ENCODE measurements at regions not wholly inside any gene's neighbourhood (a gene's known extent, or its start where the extent isn't known, plus 50 kb on each side); places are given as distances from the start of the nearest gene placed in this dataset.
"Not testable (repeated sequence)": the region's sequence is repeated elsewhere in the genome, so short reads cannot be mapped to it uniquely, and the experiment has no call there.

DNA sequence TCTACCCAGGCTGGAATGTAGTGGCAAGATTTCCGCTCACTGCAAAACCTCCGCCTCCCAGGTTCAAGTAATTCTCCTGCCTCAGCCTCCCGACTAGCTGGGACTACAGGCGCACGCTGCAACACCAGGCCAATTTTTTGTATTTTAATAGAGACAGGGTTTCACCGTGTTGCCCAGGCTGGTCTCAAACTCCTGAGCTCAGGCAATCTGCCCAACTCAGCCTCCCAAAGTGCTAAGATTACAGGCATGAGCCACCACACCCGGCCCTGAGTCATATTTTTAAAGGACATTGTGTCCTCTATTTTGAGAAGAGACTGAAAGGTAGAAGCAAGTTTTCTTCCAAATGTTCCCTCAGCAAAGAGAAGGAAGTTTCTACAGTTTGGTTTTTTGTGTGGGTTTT, 227.1 kb downstream of the KCTD12 start:
- H4K20me1 ChIP-seq (replicated peaks; ENCODE audit: control insufficient read depth, extremely low read depth, insufficient read depth, low read length); DNase-seq (ENCODE audit: low read depth, low spot score); intact Hi-C loops (cut with micrococcal nuclease); H3K4me2 ChIP-seq (ENCODE audit: insufficient read depth, low read length); H3K9ac ChIP-seq (replicated peaks; ENCODE audit: extremely low read depth, insufficient read depth, low read length); H3K9me3 ChIP-seq (replicated peaks; ENCODE audit: control insufficient read depth, insufficient read depth, low read length); BruUV-seq (replicated peaks); H3K79me2 ChIP-seq (ENCODE audit: control insufficient read depth, insufficient read depth, low read length); H3K4me1 ChIP-seq (ENCODE audit: control insufficient read depth, extremely low read depth, insufficient read depth, low read length); H3K36me3 ChIP-seq (ENCODE audit: control insufficient read depth in 2 of 2, extremely low read depth in 1 of 2, insufficient read depth in 2 of 2, low read length in 2 of 2); H2AFZ ChIP-seq (ENCODE audit: low read depth, low read length); H3K9me1 ChIP-seq (replicated peaks; ENCODE audit: control insufficient read depth, extremely low read depth, insufficient read depth, low read length); H3K4me3 ChIP-seq (replicated peaks in 1 of 3; ENCODE audit: insufficient read depth in 1 of 3, low read depth in 1 of 3, low read length in 3 of 3); H3K27me3 ChIP-seq (ENCODE audit: control insufficient read depth in 2 of 2, insufficient read depth in 2 of 2, low read length in 2 of 2); dilution Hi-C loops (cut with MboI; ENCODE audit: extremely low pct_ligation_motif_present, low sequenced_read_pairs); CTCF ChIA-PET; H3K27ac ChIP-seq (ENCODE audit: insufficient read depth, low read depth, low read length); POLR2A ChIA-PET; FAIRE-seq: not testable (repeated sequence)

DNA sequence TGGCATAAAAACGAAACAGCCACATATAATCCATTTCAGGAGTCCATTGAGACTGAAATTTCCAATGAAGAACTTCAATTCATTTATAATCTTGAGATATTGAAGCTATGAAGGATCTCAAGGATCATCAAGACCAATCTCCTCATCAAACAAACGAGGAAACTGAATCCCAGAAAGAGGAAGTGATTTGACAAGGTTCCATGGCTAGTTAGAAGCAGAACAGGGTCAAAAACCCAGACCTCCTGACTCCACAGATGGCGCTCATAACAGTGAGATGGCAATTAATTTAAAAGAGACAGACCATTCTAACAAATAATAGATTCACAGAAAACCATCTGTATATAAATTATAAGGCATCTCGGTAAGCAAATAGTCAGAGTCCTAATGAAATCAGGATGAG, 229.7 kb downstream of the KCTD12 start:
- H2AFZ ChIP-seq (ENCODE audit: low read depth, low read length): no peak overlapping the region
- ChIA-PET CTCF (interaction anchor here (1.0 to 1.4 kb wide), 2 partner anchors 12 to 229 kb away, joined by 3 to 4 read pairs; no protein-coding TSS in a partner anchor), POLR2A (no interaction called here)
- H3K27me3 ChIP-seq (ENCODE audit: control insufficient read depth in 2 of 2, insufficient read depth in 2 of 2, low read length in 2 of 2): no peaks in the 10 kb centered on the region
- TF ChIP-seq FOS (IDR thresholded peaks at IDR 0.05; ENCODE audit: borderline replicate concordance, insufficient read depth, low read length) (no peak), GATA2 (IDR thresholded peaks at IDR 0.05; ENCODE audit: insufficient read depth, insufficient read length, low read depth, low read length) (no peak), POLR2A (IDR thresholded peaks at IDR 0.05; ENCODE audit: low read depth, low read length) (no peak), EZH2 (IDR thresholded peaks at IDR 0.05; ENCODE audit: borderline replicate concordance, low read depth, low read length, severe bottlenecking) (no peak), JUN (IDR thresholded peaks at IDR 0.05; ENCODE audit: borderline replicate concordance, insufficient read depth, insufficient read length, low read depth) (no peak), POLR2AphosphoS5 (IDR thresholded peaks at IDR 0.05; ENCODE audit: insufficient read depth, low read depth, low read length) (no peak), MYC (IDR thresholded peaks at IDR 0.05; ENCODE audit: low read depth, low read length) (no peak)
- TF ChIP-seq, protein P1, sequence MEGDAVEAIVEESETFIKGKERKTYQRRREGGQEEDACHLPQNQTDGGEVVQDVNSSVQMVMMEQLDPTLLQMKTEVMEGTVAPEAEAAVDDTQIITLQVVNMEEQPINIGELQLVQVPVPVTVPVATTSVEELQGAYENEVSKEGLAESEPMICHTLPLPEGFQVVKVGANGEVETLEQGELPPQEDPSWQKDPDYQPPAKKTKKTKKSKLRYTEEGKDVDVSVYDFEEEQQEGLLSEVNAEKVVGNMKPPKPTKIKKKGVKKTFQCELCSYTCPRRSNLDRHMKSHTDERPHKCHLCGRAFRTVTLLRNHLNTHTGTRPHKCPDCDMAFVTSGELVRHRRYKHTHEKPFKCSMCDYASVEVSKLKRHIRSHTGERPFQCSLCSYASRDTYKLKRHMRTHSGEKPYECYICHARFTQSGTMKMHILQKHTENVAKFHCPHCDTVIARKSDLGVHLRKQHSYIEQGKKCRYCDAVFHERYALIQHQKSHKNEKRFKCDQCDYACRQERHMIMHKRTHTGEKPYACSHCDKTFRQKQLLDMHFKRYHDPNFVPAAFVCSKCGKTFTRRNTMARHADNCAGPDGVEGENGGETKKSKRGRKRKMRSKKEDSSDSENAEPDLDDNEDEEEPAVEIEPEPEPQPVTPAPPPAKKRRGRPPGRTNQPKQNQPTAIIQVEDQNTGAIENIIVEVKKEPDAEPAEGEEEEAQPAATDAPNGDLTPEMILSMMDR (IDR thresholded peaks at IDR 0.05; ENCODE audit: extremely low read depth in 1 of 2, insufficient read depth in 1 of 2, low read depth in 1 of 2, low read length in 2 of 2): no peak
- TF ChIP-seq, protein P2, sequence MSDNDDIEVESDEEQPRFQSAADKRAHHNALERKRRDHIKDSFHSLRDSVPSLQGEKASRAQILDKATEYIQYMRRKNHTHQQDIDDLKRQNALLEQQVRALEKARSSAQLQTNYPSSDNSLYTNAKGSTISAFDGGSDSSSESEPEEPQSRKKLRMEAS (IDR thresholded peaks at IDR 0.05; ENCODE audit: insufficient read depth, insufficient read length): no peak
- no peaks in the 10 kb centered on the region for H3K79me2 ChIP-seq (ENCODE audit: control insufficient read depth, insufficient read depth, low read length)
- DNase-seq (ENCODE audit: low read depth, low spot score) (no peak), FAIRE-seq (no peak)
- H3K9ac ChIP-seq (replicated peaks; ENCODE audit: extremely low read depth, insufficient read depth, low read length): no peak overlapping the region
- no peaks in the 10 kb centered on the region for H3K4me1 ChIP-seq (ENCODE audit: control insufficient read depth, extremely low read depth, insufficient read depth, low read length)
- intact Hi-C loops (cut with micrococcal nuclease) (no loop called here), dilution Hi-C loops (cut with MboI; ENCODE audit: extremely low pct_ligation_motif_present, low sequenced_read_pairs) (no loop called here)
- H3K4me2 ChIP-seq (ENCODE audit: insufficient read depth, low read length): no peak overlapping the region
- no peaks in the 10 kb centered on the region for H3K9me3 ChIP-seq (replicated peaks; ENCODE audit: control insufficient read depth, insufficient read depth, low read length)
- H3K4me3 ChIP-seq (replicated peaks in 1 of 3; ENCODE audit: insufficient read depth in 1 of 3, low read depth in 1 of 3, low read length in 3 of 3): no peak overlapping the region
- H3K9me1 ChIP-seq (replicated peaks; ENCODE audit: control insufficient read depth, extremely low read depth, insufficient read depth, low read length): no peaks in the 10 kb centered on the region
- no peaks in the 10 kb centered on the region for H3K36me3 ChIP-seq (ENCODE audit: control insufficient read depth in 2 of 2, extremely low read depth in 1 of 2, insufficient read depth in 2 of 2, low read length in 2 of 2)
- no TSS peak for BruUV-seq (replicated peaks)
- H4K20me1 ChIP-seq (replicated peaks; ENCODE audit: control insufficient read depth, extremely low read depth, insufficient read depth, low read length): no peaks in the 10 kb centered on the region
- H3K27ac ChIP-seq (ENCODE audit: insufficient read depth, low read depth, low read length): no peak overlapping the region

Data from endothelial cell of umbilical vein (primary cell).